Erythroblast (primary cell): ENCODE measurements at regions not wholly inside any gene's neighbourhood (a gene's known extent, or its start where the extent isn't known, plus 50 kb on each side); places are given as distances from the start of the nearest gene placed in this dataset.

Experiments
- GATA1 ChIP-seq: IDR thresholded peaks from 2 replicates; pipeline ENCODE4 v1.6.1; 2011; ENCODE audit warnings: low read depth, mild to moderate bottlenecking, control low read depth, low read length, moderate library complexity
- POLR2A ChIP-seq: IDR thresholded peaks from 2 replicates; pipeline ENCODE4 v1.6.1; 2011; ENCODE audit warnings: mild to moderate bottlenecking, low read length

DNA sequence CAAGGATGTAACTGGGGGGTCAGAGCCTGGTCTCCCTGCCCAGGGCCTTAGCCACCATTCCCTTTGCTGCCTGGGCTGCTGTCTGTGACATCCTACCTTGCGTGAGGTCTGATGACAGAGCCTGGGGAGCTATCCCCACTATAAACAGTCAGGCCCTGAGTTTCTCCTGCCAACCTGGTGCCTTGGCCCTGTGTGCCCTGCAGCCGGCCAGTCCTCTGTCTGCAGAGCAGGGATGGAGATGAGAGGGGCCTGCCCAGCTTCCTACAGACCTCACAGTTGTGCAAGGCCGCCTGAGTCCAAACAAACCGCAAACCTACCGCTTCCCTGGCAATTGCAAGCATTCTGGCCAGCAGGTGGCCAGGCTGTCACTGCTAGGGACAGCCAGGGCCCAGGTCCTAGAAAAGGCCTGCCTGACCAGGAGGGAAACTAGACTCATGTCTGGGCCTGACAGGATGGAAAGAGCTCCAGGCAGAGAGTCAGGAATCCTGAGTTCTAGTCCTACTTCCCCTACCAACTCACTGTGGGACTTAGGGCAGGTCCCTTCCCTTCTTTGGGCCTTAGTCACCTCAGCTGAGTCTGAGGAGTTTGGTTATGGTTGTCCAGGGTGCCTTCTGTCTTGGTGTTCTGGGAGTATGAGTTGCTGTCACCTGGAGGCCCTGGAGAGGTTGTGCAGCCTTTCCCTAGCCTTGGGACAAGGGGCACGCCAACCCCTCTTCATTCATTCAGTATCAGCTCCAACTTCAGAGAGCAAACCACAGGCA lies 86.2 kb downstream of the VEGFA start:
- TF ChIP-seq POLR2A = no peak
- no peak for TF ChIP-seq GATA1
